H9 (cell line): ENCODE measurements at regions not wholly inside any gene's neighbourhood (a gene's known extent, or its start where the extent isn't known, plus 50 kb on each side); places are given as distances from the start of the nearest gene placed in this dataset.

Source experiments
- DNase-seq: peaks from one replicate; pipeline ENCODE4 v3.0.0-alpha.2; 2017
- H2AFZ ChIP-seq: one replicate; pipeline ENCODE4 v1.6.1; 2013; ENCODE audit warnings: mild to moderate bottlenecking, low read length, control low read depth, moderate library complexity
- H2AK5ac ChIP-seq: 2 replicates; pipeline ENCODE4 v1.6.1; 2013; ENCODE audit warnings: low read length, control low read depth, mixed read lengths; ENCODE audit not compliant: insufficient read length
- H2BK120ac ChIP-seq: one replicate; pipeline ENCODE4 v1.6.1; 2013; ENCODE audit warnings: low read depth, mild to moderate bottlenecking, low read length, control low read depth, inconsistent platforms; ENCODE audit not compliant: poor library complexity, severe bottlenecking
- H2BK12ac ChIP-seq: 2 replicates; pipeline ENCODE4 v1.6.1; 2013; ENCODE audit warnings: low read length, control low read depth, mixed read lengths, low read depth; ENCODE audit not compliant: insufficient read length
- H2BK15ac ChIP-seq: 2 replicates; pipeline ENCODE4 v1.6.1; 2013; ENCODE audit warnings: low read depth, low read length, control low read depth
- H2BK20ac ChIP-seq: one replicate; pipeline ENCODE4 v1.6.1; 2013; ENCODE audit warnings: low read depth, mild to moderate bottlenecking, low read length, control low read depth, inconsistent platforms; ENCODE audit not compliant: poor library complexity, severe bottlenecking
- H2BK5ac ChIP-seq: 2 replicates; pipeline ENCODE4 v1.6.1; 2013; ENCODE audit warnings: low read length, control low read depth, mixed read lengths; ENCODE audit not compliant: insufficient read length
- H3K14ac ChIP-seq: 2 replicates; pipeline ENCODE4 v1.6.1; 2013; ENCODE audit warnings: low read length, control low read depth; ENCODE audit not compliant: insufficient read depth
- H3K18ac ChIP-seq: 2 replicates; pipeline ENCODE4 v1.6.1; 2013; ENCODE audit warnings: low read depth, mild to moderate bottlenecking, mixed read lengths, low read length, control low read depth; ENCODE audit not compliant: insufficient read length
- H3K23ac ChIP-seq: 2 replicates; pipeline ENCODE4 v1.6.1; 2013; ENCODE audit warnings: low read length, control low read depth, mixed read lengths, low read depth; ENCODE audit not compliant: insufficient read length
- H3K23me2 ChIP-seq: 2 replicates; pipeline ENCODE4 v1.6.1; 2013; ENCODE audit warnings: low read depth, mild to moderate bottlenecking, mixed read lengths, low read length, control low read depth; ENCODE audit not compliant: insufficient read length, poor library complexity, severe bottlenecking
- H3K27ac ChIP-seq: 2 replicates; pipeline ENCODE4 v1.5.1; 2013; ENCODE audit warnings: low read length, control low read depth, mixed read lengths, low read depth; ENCODE audit not compliant: insufficient read length
- H3K27me3 ChIP-seq: 2 replicates; pipeline ENCODE4 v1.6.1; 2013; ENCODE audit warnings: low read length, control low read depth, inconsistent platforms; ENCODE audit not compliant: insufficient read depth
- H3K4ac ChIP-seq: 2 replicates; pipeline ENCODE4 v1.6.1; 2013; ENCODE audit warnings: low read depth, mild to moderate bottlenecking, control low read depth, inconsistent platforms, low read length, moderate library complexity
- H3K4me1 ChIP-seq: 2 replicates; pipeline ENCODE4 v1.6.1; 2013; ENCODE audit warnings: low read length, control low read depth, inconsistent platforms; ENCODE audit not compliant: insufficient read depth
- H3K4me2 ChIP-seq: 2 replicates; pipeline ENCODE4 v1.6.1; 2013; ENCODE audit warnings: low read length, control low read depth, mixed read lengths; ENCODE audit not compliant: insufficient read length, insufficient read depth
- H3K56ac ChIP-seq: 2 replicates; pipeline ENCODE4 v1.6.1; 2013; ENCODE audit warnings: low read depth, mild to moderate bottlenecking, mixed read lengths, low read length, control low read depth; ENCODE audit not compliant: insufficient read length
- H3K79me1 ChIP-seq: 2 replicates; pipeline ENCODE4 v1.6.1; 2013; ENCODE audit warnings: low read depth, mild to moderate bottlenecking, moderate library complexity, low read length, control low read depth, inconsistent platforms; ENCODE audit not compliant: insufficient read depth, poor library complexity, severe bottlenecking
- H3K79me2 ChIP-seq: 2 replicates; pipeline ENCODE4 v1.6.1; 2013; ENCODE audit warnings: low read length, control low read depth, inconsistent platforms; ENCODE audit not compliant: insufficient read depth
- H3K9ac ChIP-seq: 2 replicates; pipeline ENCODE4 v1.6.1; 2013; ENCODE audit warnings: low read length, control low read depth, mixed read lengths; ENCODE audit not compliant: insufficient read length; ENCODE audit errors: extremely low read depth
- H3K9me3 ChIP-seq: one replicate; pipeline ENCODE4 v1.6.1; 2013; ENCODE audit warnings: low read depth, low read length, inconsistent platforms; ENCODE audit not compliant: control insufficient read depth
- H3T11ph ChIP-seq: one replicate; pipeline ENCODE4 v1.6.1; 2013; ENCODE audit warnings: mild to moderate bottlenecking, low read length, control low read depth, inconsistent platforms
- H4K20me1 ChIP-seq: one replicate; pipeline ENCODE4 v1.6.1; 2013; ENCODE audit not compliant: control insufficient read depth, insufficient read length, insufficient read depth
- H4K5ac ChIP-seq: 2 replicates; pipeline ENCODE4 v1.6.1; 2013; ENCODE audit warnings: low read depth, mild to moderate bottlenecking, mixed read lengths, low read length, control low read depth; ENCODE audit not compliant: insufficient read length
- H4K8ac ChIP-seq: replicated peaks from 2 replicates; pipeline ENCODE4 v1.6.1; 2013; ENCODE audit warnings: low read length, control low read depth, mixed read lengths, low read depth; ENCODE audit not compliant: insufficient read length
- H4K91ac ChIP-seq: 2 replicates; pipeline ENCODE4 v1.6.1; 2013; ENCODE audit warnings: low read depth, mild to moderate bottlenecking, moderate library complexity, mixed read lengths, low read length, control low read depth; ENCODE audit not compliant: insufficient read length
- H3K27ac Mint-ChIP-seq, 3 experiments: 2 replicates in 2 of 3; 3 replicates in 1 of 3; pipeline ENCODE4 v1.8.0; 2020 to 2021; ENCODE audit warnings: mixed read lengths in 3 of 3, mild to moderate bottlenecking in 1 of 3, moderate library complexity in 1 of 3
- H3K27me3 Mint-ChIP-seq: 2 replicates; pipeline ENCODE4 v1.8.0; 2021; ENCODE audit warnings: low read depth, mild to moderate bottlenecking, moderate library complexity, mixed read lengths
- H3K36me3 Mint-ChIP-seq, 3 experiments: 2 replicates in 2 of 3; 3 replicates in 1 of 3; pipeline ENCODE4 v1.8.0; 2020 to 2021; ENCODE audit warnings: low read depth in 3 of 3, mixed read lengths in 3 of 3; ENCODE audit not compliant: insufficient read depth in 1 of 3
- H3K4me1 Mint-ChIP-seq, 2 experiments: 2 replicates each; pipeline ENCODE4 v1.8.0; 2020; ENCODE audit warnings: mixed read lengths in 2 of 2
- H3K4me3 Mint-ChIP-seq, 2 experiments: 2 replicates in 1 of 2; 3 replicates in 1 of 2; pipeline ENCODE4 v1.8.0; 2020 to 2021; ENCODE audit warnings: mild to moderate bottlenecking in 2 of 2, mixed read lengths in 2 of 2, moderate library complexity in 1 of 2
- H3K9me3 Mint-ChIP-seq, 2 experiments: 2 replicates in 1 of 2; 3 replicates in 1 of 2; pipeline ENCODE4 v1.8.0; 2020; ENCODE audit warnings: mild to moderate bottlenecking in 2 of 2, mixed read lengths in 2 of 2, moderate library complexity in 1 of 2
- CTCF ChIP-seq: fragments of 200-600 bp; sonication (generic); conservative IDR thresholded peaks from 3 replicates; pipeline ENCODE4 v1.8.0; 2021; ENCODE audit warnings: antibody characterized with exemption, mild to moderate bottlenecking
- WGBS: extraction: QIAGEN DNeasy Blood & Tissue Kit; methylation state at CpG from one replicate; pipeline ENCODE4 v1.1.7; 2013; ENCODE audit warnings: missing lambda C conversion rate, low lambda C conversion rate, mixed read lengths; ENCODE audit not compliant: insufficient read length; ENCODE audit errors: extremely low coverage; 5-methylcytosine and 5-hydroxymethylcytosine counted together

DNA sequence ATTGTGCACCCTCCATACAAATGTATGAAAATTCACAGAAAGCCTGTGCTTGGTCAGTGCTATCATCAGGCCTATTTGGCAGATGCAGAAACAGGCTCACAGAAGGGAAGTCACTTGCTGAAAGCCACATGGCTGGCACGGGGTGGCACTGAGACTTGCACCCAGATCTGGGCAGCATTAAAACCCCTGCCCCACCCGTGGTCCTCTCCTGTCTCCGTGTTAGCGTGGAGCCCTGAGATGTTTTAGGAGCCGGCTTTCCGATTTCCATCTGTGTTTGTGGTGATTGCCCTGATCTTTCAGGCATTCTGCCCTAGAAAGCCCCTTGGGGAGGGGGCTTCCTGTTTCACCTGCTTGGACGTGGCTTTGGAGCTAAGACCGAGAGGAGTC lies 102.2 kb upstream of the IER5L start:
- H3K4me3 Mint-ChIP-seq = no peak overlapping the region
- no peak overlapping the region for H3K56ac ChIP-seq

More for the DNA sequence above, 102.2 kb upstream of the IER5L start:
- H3K27me3 Mint-ChIP-seq = peaks cover 4% of the 10 kb centered on the region
- H4K20me1 ChIP-seq = no peaks in the 10 kb centered on the region
- no peaks in the 10 kb centered on the region for H3K9me3 ChIP-seq
- H2BK15ac ChIP-seq = no peak overlapping the region
- H2AK5ac ChIP-seq = no peak overlapping the region
- no peak overlapping the region for H2AFZ ChIP-seq
- no peak overlapping the region for H2BK120ac ChIP-seq
- H4K8ac ChIP-seq = no peak overlapping the region
- no peak overlapping the region for H3K27ac Mint-ChIP-seq
- H2BK5ac ChIP-seq = no peak overlapping the region
- no peaks in the 10 kb centered on the region for H3K36me3 Mint-ChIP-seq
- H4K5ac ChIP-seq = no peak overlapping the region
- H3K79me1 ChIP-seq = no peaks in the 10 kb centered on the region
- H3K23me2 ChIP-seq = no peaks in the 10 kb centered on the region
- H4K91ac ChIP-seq = no peak overlapping the region
- no peak overlapping the region for H2BK12ac ChIP-seq
- H3K4me1 ChIP-seq = peaks cover 9% of the 10 kb centered on the region; the same call in 1 of the 2 replicates
- no peak overlapping the region for H3K27ac ChIP-seq
- H2BK20ac ChIP-seq = no peak overlapping the region
- no peak overlapping the region for H3K4me2 ChIP-seq
- no peak for TF ChIP-seq CTCF
- no peak overlapping the region for H3K9ac ChIP-seq
- peaks cover 43 to 60% of the 10 kb centered on the region in 2 experiments for H3K4me1 Mint-ChIP-seq
- H3K18ac ChIP-seq = no peak overlapping the region
- H3K4ac ChIP-seq = no peak overlapping the region
- no peaks in the 10 kb centered on the region for H3K27me3 ChIP-seq
- H3K79me2 ChIP-seq = no peaks in the 10 kb centered on the region
- no peak for DNase-seq
- H3K9me3 Mint-ChIP-seq = no peaks in the 10 kb centered on the region; a peak in 1 of 5 replicates
- H3K14ac ChIP-seq = no peak overlapping the region
- no peak overlapping the region for H3T11ph ChIP-seq
- no peak overlapping the region for H3K23ac ChIP-seq
- no CpG with 5 or more reads among the region's 8 CpGs for WGBS
